Hepatic stellate cell (primary cell): ENCODE measurements at regions not wholly inside any gene's neighbourhood (a gene's known extent, or its start where the extent isn't known, plus 50 kb on each side); places are given as distances from the start of the nearest gene placed in this dataset.
A peak's percentile ranks its signal among the peaks of the same experiment; 100 is the strongest.

Experiments
- DNase-seq: peaks from one replicate; pipeline ENCODE4 v3.0.0; 2011; ENCODE audit warnings: low spot score

GRCh38 chr2:7973801-7974480 lies 707.9 kb upstream of the ID2 start:
- DNase-seq, result no peak

GRCh38 chr2:7974936-7975335 lies 706.9 kb upstream of the ID2 start:
- DNase-seq, result no peak

- no peak for DNase-seq
Observed at GRCh38 chr2:7976206-7976605, 705.6 kb upstream of the ID2 start.

- DNase-seq, result no peak
Observed at GRCh38 chr2:7977981-7978380, 703.9 kb upstream of the ID2 start.

- DNase-seq, result no peak
Observed at GRCh38 chr2:7982054-7982453, 699.8 kb upstream of the ID2 start.

- DNase-seq, result no peak
Observed at GRCh38 chr2:7983451-7983850, 698.4 kb upstream of the ID2 start.

GRCh38 chr2:7983912-7984311 lies 697.9 kb upstream of the ID2 start:
- DNase-seq, result no peak

- no peak for DNase-seq
Observed at GRCh38 chr2:7984693-7985353, 697.0 kb upstream of the ID2 start.

- DNase-seq, result no peak
Observed at GRCh38 chr2:7986431-7986830, 695.4 kb upstream of the ID2 start.

GRCh38 chr2:7987992-7988391 lies 693.9 kb upstream of the ID2 start:
- no peak for DNase-seq

- DNase-seq, result no peak
Observed at GRCh38 chr2:7988440-7988839, 693.4 kb upstream of the ID2 start.

GRCh38 chr2:7989823-7990222 lies 692.0 kb upstream of the ID2 start:
- DNase-seq, result no peak

- no peak for DNase-seq
Observed at GRCh38 chr2:7992612-7993602, 688.9 kb upstream of the ID2 start.

GRCh38 chr2:7994397-7994951 lies 687.4 kb upstream of the ID2 start:
- no peak for DNase-seq

GRCh38 chr2:7997279-7997678 lies 684.6 kb upstream of the ID2 start:
- no peak for DNase-seq

- no peak for DNase-seq
Observed at GRCh38 chr2:7999683-8000476, 682.0 kb upstream of the ID2 start.

- no peak for DNase-seq
Observed at GRCh38 chr2:8000870-8001269, 681.0 kb upstream of the ID2 start.

GRCh38 chr2:8002765-8003393 lies 679.0 kb upstream of the ID2 start:
- DNase-seq, result no peak

- peak; percentile 42 for DNase-seq
Observed at GRCh38 chr2:8003462-8004075, 678.3 kb upstream of the ID2 start.

GRCh38 chr2:8004250-8004681 lies 677.6 kb upstream of the ID2 start:
- DNase-seq, result peak; percentile 77

- DNase-seq, result no peak
Observed at GRCh38 chr2:8006181-8006580, 675.7 kb upstream of the ID2 start.
